ENCODE measurements at regions not wholly inside any gene's neighbourhood (a gene's known extent, or its start where the extent isn't known, plus 50 kb on each side); places are given as distances from the start of the nearest gene placed in this dataset.

GRCh38 chr12:126112141-126112540, 1046.9 kb downstream of the AACS start (continued):
- no peak for TF ChIP-seq ATF3 (IDR thresholded peaks at IDR 0.05; ENCODE audit: insufficient read depth, low read depth, low read length)
- no peak for TF ChIP-seq GABPA (IDR thresholded peaks at IDR 0.05; ENCODE audit: borderline replicate concordance, insufficient read depth, low read length)
- TF ChIP-seq CTBP2 (IDR thresholded peaks at IDR 0.05; ENCODE audit: borderline replicate concordance, insufficient read depth, insufficient read length, low read length) = no peak
